ENCODE measurements at regions not wholly inside any gene's neighbourhood (a gene's known extent, or its start where the extent isn't known, plus 50 kb on each side); places are given as distances from the start of the nearest gene placed in this dataset.

DNA sequence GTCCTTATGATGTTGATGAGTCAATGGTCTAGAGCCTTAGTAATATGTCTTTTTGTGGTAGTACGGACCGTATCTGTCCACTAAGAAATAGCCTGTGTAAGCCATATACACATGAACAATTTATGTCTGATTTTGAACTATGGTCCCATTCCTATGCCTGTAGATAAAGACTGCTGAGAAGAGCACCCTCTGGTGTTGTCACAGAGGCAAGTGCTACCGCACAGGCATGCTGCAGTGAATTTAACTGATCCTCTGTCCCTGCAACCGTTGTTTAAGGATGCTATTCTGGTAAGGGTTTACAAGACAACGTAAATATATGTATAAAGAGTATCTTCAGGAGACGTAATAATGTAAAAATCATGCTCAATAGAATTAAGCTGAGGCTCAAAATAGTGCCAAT lies 170.7 kb downstream of the UBE3A start:
- TF ChIP-seq EP300 (conservative IDR thresholded peaks at IDR 0.05; ENCODE audit: poor library complexity, severe bottlenecking) (no peak), MXI1 (conservative IDR thresholded peaks at IDR 0.05; ENCODE audit: poor library complexity, severe bottlenecking) (no peak), CTCF (IDR thresholded peaks at IDR 0.05; ENCODE audit: poor library complexity, severe bottlenecking) (no peak), EZH2 (IDR thresholded peaks at IDR 0.05; ENCODE audit: borderline replicate concordance, insufficient read depth, low read length, poor library complexity, severe bottlenecking) (no peak), TAF1 (IDR thresholded peaks at IDR 0.05; ENCODE audit: low read depth) (no peak), SMC3 (conservative IDR thresholded peaks at IDR 0.05; ENCODE audit: poor library complexity) (no peak), RAD21 (conservative IDR thresholded peaks at IDR 0.05) (no peak), POLR2AphosphoS5 (IDR thresholded peaks at IDR 0.05) (no peak)
- TF ChIP-seq, protein P1, sequence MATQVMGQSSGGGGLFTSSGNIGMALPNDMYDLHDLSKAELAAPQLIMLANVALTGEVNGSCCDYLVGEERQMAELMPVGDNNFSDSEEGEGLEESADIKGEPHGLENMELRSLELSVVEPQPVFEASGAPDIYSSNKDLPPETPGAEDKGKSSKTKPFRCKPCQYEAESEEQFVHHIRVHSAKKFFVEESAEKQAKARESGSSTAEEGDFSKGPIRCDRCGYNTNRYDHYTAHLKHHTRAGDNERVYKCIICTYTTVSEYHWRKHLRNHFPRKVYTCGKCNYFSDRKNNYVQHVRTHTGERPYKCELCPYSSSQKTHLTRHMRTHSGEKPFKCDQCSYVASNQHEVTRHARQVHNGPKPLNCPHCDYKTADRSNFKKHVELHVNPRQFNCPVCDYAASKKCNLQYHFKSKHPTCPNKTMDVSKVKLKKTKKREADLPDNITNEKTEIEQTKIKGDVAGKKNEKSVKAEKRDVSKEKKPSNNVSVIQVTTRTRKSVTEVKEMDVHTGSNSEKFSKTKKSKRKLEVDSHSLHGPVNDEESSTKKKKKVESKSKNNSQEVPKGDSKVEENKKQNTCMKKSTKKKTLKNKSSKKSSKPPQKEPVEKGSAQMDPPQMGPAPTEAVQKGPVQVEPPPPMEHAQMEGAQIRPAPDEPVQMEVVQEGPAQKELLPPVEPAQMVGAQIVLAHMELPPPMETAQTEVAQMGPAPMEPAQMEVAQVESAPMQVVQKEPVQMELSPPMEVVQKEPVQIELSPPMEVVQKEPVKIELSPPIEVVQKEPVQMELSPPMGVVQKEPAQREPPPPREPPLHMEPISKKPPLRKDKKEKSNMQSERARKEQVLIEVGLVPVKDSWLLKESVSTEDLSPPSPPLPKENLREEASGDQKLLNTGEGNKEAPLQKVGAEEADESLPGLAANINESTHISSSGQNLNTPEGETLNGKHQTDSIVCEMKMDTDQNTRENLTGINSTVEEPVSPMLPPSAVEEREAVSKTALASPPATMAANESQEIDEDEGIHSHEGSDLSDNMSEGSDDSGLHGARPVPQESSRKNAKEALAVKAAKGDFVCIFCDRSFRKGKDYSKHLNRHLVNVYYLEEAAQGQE (IDR thresholded peaks at IDR 0.05; ENCODE audit: borderline replicate concordance): no peak
- Histone ChIP-seq H3F3A (ENCODE audit: insufficient read depth, low read length, poor library complexity, severe bottlenecking) (no peaks in the 10 kb centered on the region), H3K27me3 (ENCODE audit: insufficient read depth, low read depth, low read length) (no peaks in the 10 kb centered on the region), H2AFZ (ENCODE audit: low read depth, low read length) (no peak overlapping the region), H4K20me1 (ENCODE audit: insufficient read depth) (no peaks in the 10 kb centered on the region), H3K36me3 (ENCODE audit: insufficient read depth, low read length) (no peaks in the 10 kb centered on the region), H3K79me2 (replicated peaks; ENCODE audit: insufficient read depth, low read length) (no peaks in the 10 kb centered on the region), H3K4me2 (ENCODE audit: low read length) (no peak overlapping the region), H3K9me2 (ENCODE audit: insufficient read depth, low read length) (no peaks in the 10 kb centered on the region), H3K9ac (ENCODE audit: low read length) (no peak overlapping the region), H3K9me3 (ENCODE audit: low read length) (no peaks in the 10 kb centered on the region), H3K27ac (ENCODE audit: low read length) (no peak overlapping the region), H3K4me3 (ENCODE audit: low read length) (no peak overlapping the region)

Small RNA genes in the stretch of these regions (small RNA-seq; reads per million reads assigned to genes)
- gene RF00105 (0 reads per million in 3 experiments), gene SNORD115-1 (78.5 to 90.9 (median 80.5) reads per million in 3 experiments), gene SNORD115-10 (644 to 1,308 (median 718) reads per million in 3 experiments), gene SNORD115-11 (0.03 to 0.16 (median 0.07) reads per million in 3 experiments), gene SNORD115-12 (0 to 0.03 (median 0) reads per million in 3 experiments), gene SNORD115-14 (17.9 to 36.4 (median 33.3) reads per million in 3 experiments), gene SNORD115-15 (252 to 572 (median 314) reads per million in 3 experiments), gene SNORD115-16 (621 to 1,001 (median 719) reads per million in 3 experiments), gene SNORD115-17 (0.33 to 4.2 (median 0.68) reads per million in 3 experiments), gene SNORD115-18 (0 reads per million in 3 experiments), gene SNORD115-19 (0 reads per million in 3 experiments), gene SNORD115-2 (40.7 to 64.1 (median 49.0) reads per million in 3 experiments), gene SNORD115-20 (0.10 to 0.36 (median 0.24) reads per million in 3 experiments), gene SNORD115-21 (87.5 to 187 (median 111) reads per million in 3 experiments), gene SNORD115-22 (0.19 to 0.41 (median 0.23) reads per million in 3 experiments), gene SNORD115-23 (2,228 to 4,243 (median 3,602) reads per million in 3 experiments), gene SNORD115-24 (0.33 to 0.74 (median 0.62) reads per million in 3 experiments), gene SNORD115-25 (0.77 to 1.9 (median 0.82) reads per million in 3 experiments), gene SNORD115-27 (0.41 to 0.68 (median 0.59) reads per million in 3 experiments), gene SNORD115-28 (0 to 0.33 (median 0.03) reads per million in 3 experiments), gene SNORD115-29 (0 to 0.03 (median 0) reads per million in 3 experiments), gene SNORD115-3 (2.4 to 12.6 (median 2.4) reads per million in 3 experiments), gene SNORD115-30 (416 to 870 (median 495) reads per million in 3 experiments), gene SNORD115-31 (118 to 189 (median 128) reads per million in 3 experiments), gene SNORD115-32 (44.1 to 106 (median 95.6) reads per million in 3 experiments), gene SNORD115-33 (207 to 295 (median 250) reads per million in 3 experiments), gene SNORD115-34 (765 to 1,470 (median 927) reads per million in 3 experiments), gene SNORD115-35 (57.4 to 103 (median 98.6) reads per million in 3 experiments), gene SNORD115-36 (0.03 to 0.20 (median 0.08) reads per million in 3 experiments), gene SNORD115-37 (0.06 to 5.7 (median 0.10) reads per million in 3 experiments), gene SNORD115-38 (639 to 976 (median 785) reads per million in 3 experiments), gene SNORD115-39 (97.3 to 138 (median 119) reads per million in 3 experiments), gene SNORD115-4 (0.16 to 4.2 (median 2.4) reads per million in 3 experiments), gene SNORD115-40 (486 to 777 (median 509) reads per million in 3 experiments), gene SNORD115-41 (786 to 2,300 (median 1,389) reads per million in 3 experiments), gene SNORD115-42 (152 to 447 (median 250) reads per million in 3 experiments), gene SNORD115-43 (0 reads per million in 3 experiments), gene SNORD115-44 (657 to 1,233 (median 822) reads per million in 3 experiments), gene SNORD115-45 (0 to 0.81 (median 0) reads per million in 3 experiments), gene SNORD115-46 (0.07 to 6.5 (median 0.45) reads per million in 3 experiments), gene SNORD115-47 (0 to 0.16 (median 0) reads per million in 3 experiments), gene SNORD115-5 (284 to 408 (median 339) reads per million in 3 experiments), gene SNORD115-6 (12.5 to 55.4 (median 37.3) reads per million in 3 experiments), gene SNORD115-7 (0 reads per million in 3 experiments), gene SNORD115-8 (141 to 310 (median 265) reads per million in 3 experiments), gene SNORD115-9 (0.33 to 0.95 (median 0.55) reads per million in 3 experiments), gene SNORD116-1 (2,903 to 3,550 (median 3,232) reads per million in 3 experiments), gene SNORD116-10 (0.10 to 0.49 (median 0.23) reads per million in 3 experiments), gene SNORD116-11 (102 to 107 (median 106) reads per million in 3 experiments), gene SNORD116-12 (32.4 to 40.9 (median 34.6) reads per million in 3 experiments), gene SNORD116-13 (38.2 to 75.7 (median 68.4) reads per million in 3 experiments), gene SNORD116-14 (1,016 to 1,629 (median 1,488) reads per million in 3 experiments), gene SNORD116-15 (1,143 to 2,144 (median 1,955) reads per million in 3 experiments), gene SNORD116-16 (17,572 to 20,071 (median 19,002) reads per million in 3 experiments), gene SNORD116-17 (0.06 to 3.9 (median 0.86) reads per million in 3 experiments), gene SNORD116-18 (5,222 to 10,466 (median 9,669) reads per million in 3 experiments), gene SNORD116-19 (0 to 0.03 (median 0) reads per million in 3 experiments), gene SNORD116-2 (35.3 to 53.1 (median 47.7) reads per million in 3 experiments), gene SNORD116-22 (0 reads per million in 3 experiments), gene SNORD116-23 (731 to 1,014 (median 950) reads per million in 3 experiments), gene SNORD116-24 (5,174 to 11,665 (median 11,043) reads per million in 3 experiments), gene SNORD116-25 (836 to 1,771 (median 1,352) reads per million in 3 experiments), gene SNORD116-29 (11.3 to 29.5 (median 11.5) reads per million in 3 experiments), gene SNORD116-3 (0 reads per million in 3 experiments), gene SNORD116-30 (0 reads per million in 3 experiments), gene SNORD116-5 (0 reads per million in 3 experiments), gene SNORD116-6 (0.57 to 1.3 (median 0.77) reads per million in 3 experiments), gene SNORD116-7 (0 to 0.45 (median 0) reads per million in 3 experiments), gene SNORD116-8 (17.5 to 22.3 (median 18.3) reads per million in 3 experiments), gene SNORD116-9 (0 to 0.52 (median 0) reads per million in 3 experiments)
